B cell (primary cell): ENCODE measurements at regions not wholly inside any gene's neighbourhood (a gene's known extent, or its start where the extent isn't known, plus 50 kb on each side); places are given as distances from the start of the nearest gene placed in this dataset.

Experiments used
- ATAC-seq: fragments of 200-7000 bp; cut with Tn5 transposase; one replicate; pipeline ENCODE4 v1.10.0; 2021; ENCODE audit warnings: low read depth, mild to moderate bottlenecking, moderate number of reproducible peaks, moderate library complexity
- CTCF ChIA-PET: fragments of 350-600 bp; sonication (Branson Sonifier 250); formaldehyde crosslinking; loops from one replicate; lab custom pipeline; 2021; ENCODE audit warnings: antibody characterized with exemption, inconsistent platforms; lab: Charles Lee
- POLR2A ChIA-PET: fragments of 350-600 bp; sonication (Branson Sonifier 250); formaldehyde crosslinking; loops from one replicate; lab custom pipeline; 2021; ENCODE audit warnings: antibody characterized with exemption; lab: Charles Lee
- DNase-seq: peaks from one replicate; pipeline ENCODE4 v3.0.0; 2013
- H2AFZ ChIP-seq: 2 replicates; pipeline ENCODE4 v1.6.1; 2012; ENCODE audit warnings: mild to moderate bottlenecking, low read depth, low read length; ENCODE audit not compliant: insufficient read depth, poor library complexity, severe bottlenecking
- H3K27ac ChIP-seq, 2 donors: 1 replicate in 1 of 2; 2 replicates in 1 of 2; pipeline ENCODE4 v1.5.1; 2012 to 2013; ENCODE audit warnings: low read length in 2 of 2, mild to moderate bottlenecking in 2 of 2, moderate library complexity in 1 of 2
- H3K27me3 ChIP-seq, 4 experiments: fragments of 200-600 bp in 1 of 4; sonication (generic) in 1 of 4; replicated peaks in 1 of 4; 1 replicate in 2 of 4; 2 replicates in 2 of 4; pipeline versions ENCODE4 v1.6.1 to v1.7.0; 2013 to 2016; ENCODE audit warnings: low read length in 3 of 4, mild to moderate bottlenecking in 2 of 4, mixed read lengths in 1 of 4, moderate library complexity in 1 of 4; ENCODE audit not compliant: insufficient read depth in 4 of 4, control insufficient read depth in 3 of 4; ENCODE audit errors: control extremely low read depth in 1 of 4
- H3K36me3 ChIP-seq, 2 experiments: replicated peaks in 1 of 2; 1 replicate in 1 of 2; 2 replicates in 1 of 2; pipeline versions ENCODE4 v1.6.1 to v1.7.1; 2013; ENCODE audit warnings: low read length in 1 of 2; ENCODE audit not compliant: insufficient read depth in 2 of 2, control insufficient read depth in 1 of 2; ENCODE audit errors: control extremely low read depth in 1 of 2, extremely low read depth in 1 of 2
- H3K4me1 ChIP-seq, 2 donors: fragments of 200-600 bp in 1 of 2; sonication (generic) in 1 of 2; 1 replicate in 1 of 2; 2 replicates in 1 of 2; pipeline versions ENCODE4 v1.5.1 to v1.6.1; 2013 to 2017; ENCODE audit warnings: low read length in 2 of 2; ENCODE audit not compliant: control insufficient read depth in 2 of 2, insufficient read depth in 2 of 2
- H3K4me2 ChIP-seq: replicated peaks from 2 replicates; pipeline ENCODE3; 2012; ENCODE audit warnings: mild to moderate bottlenecking, low read depth, low read length; ENCODE audit not compliant: poor library complexity, severe bottlenecking
- H3K4me3 ChIP-seq, 5 experiments: fragments of 200-600 bp in 1 of 5; sonication (generic) in 1 of 5; 1 replicate in 3 of 5; 2 replicates in 2 of 5; pipeline versions ENCODE4 v1.5.1 to v1.7.0; 2011 to 2016; ENCODE audit warnings: low read length in 4 of 5, mild to moderate bottlenecking in 4 of 5, low read depth in 2 of 5, control low read depth in 1 of 5, moderate library complexity in 1 of 5; ENCODE audit not compliant: insufficient read depth in 1 of 5; ENCODE audit errors: control extremely low read depth in 1 of 5, extremely low read depth in 1 of 5
- H3K79me2 ChIP-seq: fragments of 200-600 bp; sonication (generic); one replicate; pipeline ENCODE4 v1.6.0; 2016; ENCODE audit warnings: low read length; ENCODE audit not compliant: control insufficient read depth, insufficient read depth
- H3K9ac ChIP-seq: fragments of 200-600 bp; sonication (generic); 2 replicates; pipeline ENCODE4 v1.6.1; 2017; ENCODE audit warnings: mild to moderate bottlenecking, low read length, moderate library complexity
- H3K9me3 ChIP-seq, 3 donors: one replicate each; pipeline versions ENCODE4 v1.6.1 to v1.7.1; 2013; ENCODE audit warnings: low read length in 2 of 3; ENCODE audit not compliant: control insufficient read depth in 2 of 3, insufficient read depth in 1 of 3; ENCODE audit errors: control extremely low read depth in 1 of 3
- H4K20me1 ChIP-seq: 2 replicates; pipeline ENCODE4 v1.6.0; 2012; ENCODE audit warnings: mild to moderate bottlenecking, low read length; ENCODE audit not compliant: insufficient read depth, control insufficient read depth, poor library complexity, severe bottlenecking
- H3K27ac Mint-ChIP-seq: one replicate; pipeline ENCODE4 v1.8.0; 2021; ENCODE audit warnings: mixed read lengths
- H3K27me3 Mint-ChIP-seq: one replicate; pipeline ENCODE4 v1.8.0; 2021; ENCODE audit warnings: mixed read lengths
- H3K4me1 Mint-ChIP-seq: one replicate; pipeline ENCODE4 v1.8.0; 2021; ENCODE audit warnings: mixed read lengths
- H3K4me3 Mint-ChIP-seq: one replicate; pipeline ENCODE4 v1.8.0; 2021; ENCODE audit warnings: mixed read lengths
- H3K9me3 Mint-ChIP-seq: one replicate; pipeline ENCODE4 v1.8.0; 2022; ENCODE audit warnings: mixed read lengths; ENCODE audit not compliant: insufficient read depth
- EZH2 ChIP-seq: IDR thresholded peaks from 2 replicates; pipeline ENCODE4 v1.6.1; 2012; ENCODE audit warnings: borderline replicate concordance, low read depth, mild to moderate bottlenecking, moderate library complexity, low read length; ENCODE audit not compliant: insufficient read depth, poor library complexity, severe bottlenecking
- WGBS: methylation state at CpG from one replicate; pipeline ENCODE4 v1.1.5; 2013; ENCODE audit warnings: missing lambda C conversion rate; ENCODE audit not compliant: insufficient coverage; 5-methylcytosine and 5-hydroxymethylcytosine counted together
- intact Hi-C: fragments of 100-400 bp; cut with micrococcal nuclease; formaldehyde crosslinking; loops from one replicate; pipeline ENCODE4 v1.10.0; 2022
- TF ChIP-seq, protein P1 (sequence below): fragments of 200-600 bp; IDR thresholded peaks from one replicate; pipeline ENCODE4 v1.8.0; 2022; ENCODE audit warnings: antibody characterized with exemption, mild to moderate bottlenecking

- CTCF ChIA-PET: no interaction called here
- 71% methylated on average over 2 of the region's 5 CpGs for WGBS
Measured at GRCh38 chr16:51569203-51569931, 418.3 kb upstream of the SALL1 start.

DNA sequence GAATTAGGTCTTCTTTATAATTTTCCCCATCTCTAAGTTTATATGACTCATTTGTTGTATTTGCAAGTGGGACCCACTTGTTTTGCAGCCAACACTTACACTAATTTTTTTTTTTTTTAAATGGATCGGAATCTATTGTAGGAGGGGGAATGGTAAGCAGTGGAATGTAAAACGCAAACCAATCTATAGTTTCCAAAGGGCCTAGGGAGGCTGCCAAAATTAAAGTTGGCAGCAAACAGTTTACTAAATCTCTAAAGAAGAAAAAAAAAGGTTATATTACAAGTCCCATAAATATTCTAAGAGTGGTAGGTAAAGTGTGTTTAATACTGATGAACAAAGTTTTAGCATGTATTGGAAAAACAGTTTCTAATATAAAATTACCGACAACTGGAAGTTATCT, 416.8 kb upstream of the SALL1 start:
- H3K27ac ChIP-seq: no peak overlapping the region
- no peaks in the 10 kb centered on the region for H3K36me3 ChIP-seq
- no peaks in the 10 kb centered on the region for H3K27me3 Mint-ChIP-seq
- H3K27me3 ChIP-seq: no peaks in the 10 kb centered on the region
- no peaks in the 10 kb centered on the region for H3K79me2 ChIP-seq
- H3K9ac ChIP-seq: no peak overlapping the region
- ATAC-seq: no peak
- H3K4me1 ChIP-seq: no peaks in the 10 kb centered on the region
- H3K4me2 ChIP-seq: no peak overlapping the region
- CTCF ChIA-PET: no interaction called here
- peaks cover 2% of the 10 kb centered on the region for H3K4me1 Mint-ChIP-seq
- TF ChIP-seq EZH2: no peak
- TF ChIP-seq, protein P1, sequence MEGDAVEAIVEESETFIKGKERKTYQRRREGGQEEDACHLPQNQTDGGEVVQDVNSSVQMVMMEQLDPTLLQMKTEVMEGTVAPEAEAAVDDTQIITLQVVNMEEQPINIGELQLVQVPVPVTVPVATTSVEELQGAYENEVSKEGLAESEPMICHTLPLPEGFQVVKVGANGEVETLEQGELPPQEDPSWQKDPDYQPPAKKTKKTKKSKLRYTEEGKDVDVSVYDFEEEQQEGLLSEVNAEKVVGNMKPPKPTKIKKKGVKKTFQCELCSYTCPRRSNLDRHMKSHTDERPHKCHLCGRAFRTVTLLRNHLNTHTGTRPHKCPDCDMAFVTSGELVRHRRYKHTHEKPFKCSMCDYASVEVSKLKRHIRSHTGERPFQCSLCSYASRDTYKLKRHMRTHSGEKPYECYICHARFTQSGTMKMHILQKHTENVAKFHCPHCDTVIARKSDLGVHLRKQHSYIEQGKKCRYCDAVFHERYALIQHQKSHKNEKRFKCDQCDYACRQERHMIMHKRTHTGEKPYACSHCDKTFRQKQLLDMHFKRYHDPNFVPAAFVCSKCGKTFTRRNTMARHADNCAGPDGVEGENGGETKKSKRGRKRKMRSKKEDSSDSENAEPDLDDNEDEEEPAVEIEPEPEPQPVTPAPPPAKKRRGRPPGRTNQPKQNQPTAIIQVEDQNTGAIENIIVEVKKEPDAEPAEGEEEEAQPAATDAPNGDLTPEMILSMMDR: no peak
- no peaks in the 10 kb centered on the region for H3K9me3 ChIP-seq
- no CpG with 5 or more reads among the region's 3 CpGs for WGBS
- DNase-seq: no peak
- H3K9me3 Mint-ChIP-seq: no peaks in the 10 kb centered on the region
- H3K27ac Mint-ChIP-seq: no peak overlapping the region
- no peak overlapping the region for H3K4me3 Mint-ChIP-seq
- H2AFZ ChIP-seq: no peak overlapping the region
- no peaks in the 10 kb centered on the region for H4K20me1 ChIP-seq
- intact Hi-C loops: no loop called here
- POLR2A ChIA-PET: no interaction called here
- no peak overlapping the region for H3K4me3 ChIP-seq

More at GRCh38 chr16:51569203-51569931, 418.3 kb upstream of the SALL1 start:
- DNase-seq: no peak
- POLR2A ChIA-PET: no interaction called here
- Mint-ChIP-seq H3K27ac (no peak overlapping the region), H3K4me1 (peaks cover 2% of the 10 kb centered on the region), H3K4me3 (no peak overlapping the region), H3K9me3 (no peaks in the 10 kb centered on the region), H3K27me3 (no peaks in the 10 kb centered on the region)
- Histone ChIP-seq H4K20me1 (no peaks in the 10 kb centered on the region), H3K27me3 (no peaks in the 10 kb centered on the region), H3K4me2 (no peak overlapping the region), H3K36me3 (no peaks in the 10 kb centered on the region), H3K27ac (no peak overlapping the region), H3K4me1 (no peaks in the 10 kb centered on the region), H3K9me3 (no peaks in the 10 kb centered on the region), H3K9ac (no peak overlapping the region), H3K4me3 (no peak overlapping the region), H3K79me2 (no peaks in the 10 kb centered on the region), H2AFZ (no peak overlapping the region)
- TF ChIP-seq EZH2: no peak
- TF ChIP-seq, protein P1: no peak
- no peak for ATAC-seq
- intact Hi-C loops: no loop called here
